ENCODE measurements at regions not wholly inside any gene's neighbourhood (a gene's known extent, or its start where the extent isn't known, plus 50 kb on each side); places are given as distances from the start of the nearest gene placed in this dataset.
"Not testable (repeated sequence)": the region's sequence is repeated elsewhere in the genome, so short reads cannot be mapped to it uniquely, and the experiment has no call there.

DNA sequence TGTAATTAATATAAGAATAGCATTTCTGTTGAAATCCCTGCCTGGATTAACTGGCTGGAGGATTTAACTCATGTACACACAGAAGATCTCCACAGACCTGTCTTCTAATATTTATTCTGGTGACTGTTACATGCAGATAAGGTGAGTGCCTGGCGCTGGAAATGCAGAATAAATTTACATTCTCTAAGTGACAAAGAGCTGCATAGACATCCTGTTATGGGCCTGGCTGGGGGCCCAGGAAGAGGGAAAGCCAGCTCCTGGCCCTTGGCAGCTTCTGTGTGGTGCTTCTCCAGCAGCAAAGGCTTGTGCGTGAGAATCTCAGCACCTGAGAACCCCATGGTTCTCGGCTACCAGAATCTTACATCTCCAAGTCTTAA, 446.6 kb downstream of the PTPRU start:
- ATAC-seq, result no peak

- ATAC-seq, result no peak
These were observed 446.0 kb downstream of the PTPRU start for GRCh38 chr1:29682171-29682918.

- not testable (repeated sequence) for ATAC-seq
These were observed 445.1 kb downstream of the PTPRU start for GRCh38 chr1:29681416-29681815.

- ATAC-seq, result no peak
These were observed 443.7 kb downstream of the PTPRU start for GRCh38 chr1:29679828-29680558.

DNA sequence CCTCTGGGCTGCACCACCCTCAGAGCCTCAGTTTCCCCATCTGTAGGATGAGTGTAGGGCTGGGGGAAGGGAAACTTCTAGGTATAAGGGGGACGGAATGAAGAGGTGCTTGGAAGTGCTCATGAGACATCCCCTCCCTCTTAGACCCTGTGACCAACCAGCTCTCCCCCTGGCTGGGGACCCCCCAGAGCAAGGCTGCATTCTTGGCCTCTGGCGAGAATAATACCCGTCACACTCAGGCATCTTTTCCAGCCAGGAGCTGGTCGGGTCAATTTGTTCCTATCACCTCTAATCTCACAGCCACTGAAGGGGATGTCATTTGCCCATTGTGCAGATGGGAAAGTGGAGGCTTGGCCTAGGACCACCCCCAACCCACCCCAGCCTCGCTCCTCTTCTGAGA, 443.0 kb downstream of the PTPRU start:
- ATAC-seq, result no peak

DNA sequence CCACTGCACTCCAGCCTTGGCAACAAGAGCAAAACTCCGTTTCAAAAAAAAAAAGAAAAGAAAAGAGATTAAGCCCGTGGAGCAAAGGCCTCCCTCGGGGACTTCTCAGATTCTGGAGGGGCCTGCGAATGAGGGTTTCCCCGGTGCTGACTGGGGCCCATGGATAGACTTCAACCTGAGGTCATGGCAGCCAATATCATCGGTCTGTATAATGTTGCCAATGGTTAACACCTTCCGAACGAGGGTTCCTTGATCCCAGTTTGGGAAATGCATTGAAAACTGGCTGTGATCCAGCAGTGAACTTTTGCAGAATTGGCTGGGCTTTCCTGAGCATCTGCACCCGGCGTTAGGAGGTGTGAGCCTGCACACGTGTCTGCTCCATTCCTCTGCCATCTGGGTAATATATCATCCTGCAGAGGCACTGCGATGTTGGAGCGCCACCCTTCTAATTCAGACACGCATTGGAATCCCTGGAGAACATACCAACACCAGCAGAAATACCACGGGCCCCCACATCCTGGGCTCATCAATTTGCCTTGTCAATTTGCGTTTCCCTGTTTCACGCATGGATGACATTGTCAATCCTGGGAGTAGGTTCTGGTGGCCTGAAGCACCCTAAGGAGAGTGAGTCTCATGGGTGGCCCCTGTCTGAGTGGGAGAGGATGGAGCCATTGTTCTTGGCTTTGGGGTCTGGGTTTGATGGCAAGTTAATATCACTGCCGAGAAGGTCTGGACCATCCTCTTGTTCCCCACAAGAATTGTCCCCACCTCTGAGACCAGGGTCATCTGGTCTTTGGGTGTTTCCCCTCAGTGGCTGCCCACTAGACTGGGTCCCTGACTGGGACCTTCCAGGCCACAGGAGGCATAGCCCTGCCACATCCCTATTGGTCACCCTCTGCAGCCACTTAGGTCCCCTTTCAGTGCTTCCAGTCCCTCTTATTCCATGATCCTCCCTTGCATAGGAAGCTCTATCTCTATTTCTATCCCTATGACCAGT, 441.0 kb downstream of the PTPRU start:
- no peak for ATAC-seq

DNA sequence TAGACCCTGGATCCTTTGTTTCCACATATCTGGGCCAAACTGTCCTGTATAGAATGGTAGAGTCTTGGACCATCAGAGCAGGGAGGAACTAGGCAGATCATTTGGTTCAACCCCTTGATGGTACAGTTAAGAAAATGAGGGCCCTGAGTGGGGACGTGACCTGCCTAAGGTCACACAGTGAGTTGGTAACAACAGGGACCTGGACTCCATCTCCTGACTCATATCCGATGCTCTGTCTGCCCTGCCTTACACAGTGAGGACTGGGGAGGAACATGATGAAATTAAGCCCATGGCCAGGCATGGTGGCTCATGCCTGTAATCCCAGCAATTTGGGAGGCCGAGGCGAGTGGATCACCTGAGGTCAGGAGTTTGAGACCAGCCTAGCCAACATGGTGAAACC, 440.2 kb downstream of the PTPRU start:
- ATAC-seq, result no peak

DNA sequence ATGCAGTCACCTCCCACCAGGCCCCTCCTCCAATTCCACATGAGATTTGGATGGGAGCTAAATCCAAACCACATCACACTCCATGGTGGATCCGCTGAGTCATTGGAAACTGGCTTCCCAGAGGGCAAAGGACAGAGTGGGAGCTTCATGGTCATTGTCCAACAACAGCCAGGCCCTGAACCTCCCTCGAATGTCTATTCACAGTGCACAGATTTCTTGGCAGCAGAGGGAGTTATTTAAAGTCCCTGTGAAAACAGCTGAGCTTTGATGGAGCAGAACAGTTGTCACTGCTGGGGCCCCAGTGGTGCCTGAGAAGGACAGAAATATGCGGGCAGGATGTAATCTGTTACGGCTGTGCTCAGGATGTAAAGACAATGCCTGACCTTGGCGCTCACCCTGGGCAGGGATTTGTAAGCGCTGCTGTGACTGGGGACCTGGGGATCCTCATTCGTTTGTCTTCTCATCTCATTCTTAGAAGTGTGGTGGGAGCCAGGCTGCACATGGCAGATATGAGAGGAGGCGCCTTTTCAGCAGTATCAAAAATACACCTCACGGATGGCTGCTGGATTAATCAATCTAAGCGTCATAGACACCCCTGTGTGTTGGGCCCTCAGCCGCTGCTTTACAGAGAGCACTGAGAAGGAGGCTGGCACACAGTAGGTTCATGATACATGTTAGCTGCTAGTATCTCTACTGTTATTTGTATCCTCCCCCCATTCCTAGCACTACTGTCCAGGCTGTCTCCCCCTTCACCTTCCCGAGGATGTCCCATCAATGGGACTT, 439.4 kb downstream of the PTPRU start:
- ATAC-seq, result no peak

GRCh38 chr1:29674627-29675326, 438.5 kb downstream of the PTPRU start:
- ATAC-seq, result no peak

GRCh38 chr1:29673669-29674626, 437.6 kb downstream of the PTPRU start:
- no peak for ATAC-seq

DNA sequence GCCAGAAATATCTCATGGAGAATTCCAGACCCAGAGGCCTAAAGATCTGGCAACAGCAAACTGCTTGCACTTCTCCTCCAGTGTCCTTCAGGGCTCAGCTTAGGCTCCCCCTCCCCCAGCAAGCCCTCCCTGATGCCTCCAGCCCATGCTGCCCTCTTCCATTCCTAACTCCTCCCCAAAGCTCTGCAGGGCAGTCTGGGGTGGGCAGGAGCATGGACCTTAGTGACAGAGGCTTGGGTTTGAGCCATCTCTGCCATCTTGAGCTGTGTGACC, 436.8 kb downstream of the PTPRU start:
- no peak for ATAC-seq

DNA sequence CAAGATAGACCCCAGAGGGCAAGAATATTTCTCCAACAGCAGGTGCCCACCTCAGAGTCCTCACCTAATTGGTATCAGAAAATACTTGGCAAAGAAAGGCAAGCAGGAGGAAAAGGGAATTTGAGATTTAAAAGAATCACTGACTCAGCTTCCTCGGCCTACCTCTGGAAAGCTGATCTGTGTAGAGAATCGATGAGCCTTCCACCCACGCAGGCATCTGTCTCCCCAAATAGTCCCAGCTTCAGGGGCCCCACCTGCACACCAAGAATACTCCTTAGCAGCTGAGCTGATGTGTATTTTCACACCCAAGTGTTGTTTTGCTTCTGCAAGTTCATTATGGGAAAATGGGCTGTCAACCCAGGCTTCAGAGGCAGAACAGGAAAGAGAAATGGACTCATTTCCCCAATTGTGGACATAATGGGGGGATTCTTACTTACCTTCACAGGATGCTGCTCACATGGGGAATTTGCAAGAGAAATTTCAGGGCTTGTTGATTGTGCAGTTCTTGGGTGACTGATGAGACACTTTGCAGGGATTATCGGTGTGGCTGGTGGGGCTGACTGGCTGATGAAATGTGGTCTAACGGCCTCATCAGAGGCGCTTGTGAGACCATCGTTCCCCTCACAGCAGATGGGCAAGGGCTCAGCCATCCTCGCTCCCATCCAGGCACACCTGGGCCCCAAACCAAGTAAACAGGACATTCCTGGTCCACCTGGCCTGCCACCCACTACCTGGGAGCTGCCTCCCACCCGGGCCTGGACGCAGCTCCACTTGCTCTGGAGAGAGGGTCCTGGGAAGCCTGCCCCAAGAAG, 436.3 kb downstream of the PTPRU start:
- ATAC-seq, result no peak

DNA sequence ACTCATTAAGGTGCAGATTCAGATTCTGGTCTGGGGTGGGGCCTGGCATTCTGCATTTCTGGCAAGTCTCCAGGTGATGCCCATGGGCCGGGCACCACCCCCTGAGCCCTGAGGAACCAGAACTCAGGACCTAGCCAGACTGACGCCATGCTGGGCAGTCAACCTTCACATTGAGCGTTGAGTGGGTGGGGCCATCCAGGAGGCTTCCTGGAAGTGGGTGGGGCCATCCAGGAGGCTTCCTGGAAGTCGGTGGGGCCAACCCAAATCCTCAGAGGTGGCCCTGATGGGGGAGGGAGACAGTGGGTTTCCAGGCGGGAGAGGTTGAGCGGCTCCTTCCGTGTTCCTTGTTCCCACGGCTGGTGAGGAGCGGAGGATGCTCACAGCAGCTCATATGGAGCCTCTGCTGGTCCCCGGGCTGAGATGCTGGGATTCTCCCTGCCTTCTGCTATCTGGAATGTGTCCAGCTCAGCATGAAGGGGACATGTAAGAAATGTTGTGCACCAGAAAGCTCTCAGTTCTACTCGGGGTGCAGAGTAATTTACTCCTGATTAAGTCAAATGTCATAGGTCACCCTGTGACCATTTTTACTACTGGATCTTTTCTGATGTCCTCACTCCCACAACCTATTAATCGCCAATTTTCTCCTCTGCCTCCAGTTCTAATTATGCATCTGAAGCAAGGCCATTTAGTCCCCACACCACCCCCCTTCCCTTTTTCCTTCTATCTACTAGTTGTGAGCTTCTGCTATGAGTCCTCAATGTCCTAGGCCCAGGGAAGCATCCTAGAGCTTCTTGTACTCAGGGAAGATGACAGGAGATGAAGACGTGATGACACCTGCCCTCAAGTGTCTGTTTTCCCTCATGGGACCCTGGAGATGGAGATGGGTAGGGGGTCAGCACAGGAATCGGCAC, 435.4 kb downstream of the PTPRU start:
- ATAC-seq, result no peak

DNA sequence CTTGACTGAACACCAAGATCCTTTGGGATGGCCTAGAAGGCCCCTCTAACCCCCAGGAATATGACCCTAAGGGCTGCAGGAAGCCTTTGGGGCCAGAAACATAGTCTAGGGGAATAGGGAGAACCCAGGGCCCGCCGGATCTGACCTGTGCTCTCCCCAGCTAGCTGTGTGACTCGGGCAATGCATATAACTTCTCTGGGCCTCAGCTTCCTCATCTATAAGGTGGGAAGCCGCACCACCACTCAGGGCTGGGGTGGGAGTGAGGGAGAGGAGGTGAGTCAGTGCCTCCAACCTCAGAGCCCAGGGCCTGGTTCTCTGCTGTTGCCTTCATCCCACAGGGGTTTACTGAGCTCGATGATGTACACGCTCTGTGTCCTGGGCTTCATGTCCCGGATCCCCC, 434.4 kb downstream of the PTPRU start:
- ATAC-seq, result no peak

DNA sequence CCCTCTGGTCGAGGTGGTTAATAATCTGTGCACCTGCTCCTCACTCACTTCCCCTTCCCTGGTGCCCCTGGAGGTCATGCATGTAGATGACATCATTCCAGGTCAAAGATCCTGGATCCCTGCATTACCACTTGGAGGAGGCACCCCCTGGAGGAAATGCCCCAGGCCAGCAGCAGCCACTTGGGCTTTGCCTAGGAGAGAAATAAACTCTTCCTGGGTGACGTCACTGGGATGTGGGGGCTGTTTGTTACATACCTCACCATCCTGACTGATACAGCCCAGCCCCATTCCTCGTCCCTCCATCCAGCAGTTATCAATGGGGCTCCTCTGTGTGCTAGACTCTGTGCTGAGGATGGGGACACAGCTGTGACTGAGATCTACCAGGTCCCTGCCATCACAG, 433.6 kb downstream of the PTPRU start:
- ATAC-seq, result no peak

GRCh38 chr1:29669158-29669871, 433.0 kb downstream of the PTPRU start:
- ATAC-seq, result no peak

- ATAC-seq, result no peak
These were observed 432.3 kb downstream of the PTPRU start for GRCh38 chr1:29668551-29669157.

GRCh38 chr1:29667951-29668350, 431.6 kb downstream of the PTPRU start:
- no peak for ATAC-seq

Data from activated CD4-positive, CD25-positive, alpha-beta regulatory T cell treated with anti-CD3 and anti-CD28 coated beads, Interleukin-2, amount 50 U/mL, for 24 hours (primary cell).